Inflammatory macrophage treated with lipopolysaccharide for 1 hour (primary cell): ENCODE measurements at regions not wholly inside any gene's neighbourhood (a gene's known extent, or its start where the extent isn't known, plus 50 kb on each side); places are given as distances from the start of the nearest gene placed in this dataset.

Experiments
- DNase-seq, 2 donors: peaks; one replicate each; pipeline ENCODE4 v3.0.0-alpha.2; 2020 to 2022

- no peak for DNase-seq
Measured at GRCh38 chr6:147826698-147827097, 318.2 kb downstream of the SAMD5 start.

GRCh38 chr6:147829418-147829817, 320.9 kb downstream of the SAMD5 start:
- DNase-seq, result no peak

- DNase-seq, result no peak
Measured at GRCh38 chr6:147829835-147830234, 321.3 kb downstream of the SAMD5 start.

GRCh38 chr6:147831356-147831755, 322.9 kb downstream of the SAMD5 start:
- no peak for DNase-seq

GRCh38 chr6:147833607-147834006, 325.1 kb downstream of the SAMD5 start:
- DNase-seq, result no peak

GRCh38 chr6:147834084-147834776, 325.7 kb downstream of the SAMD5 start:
- no peak for DNase-seq

GRCh38 chr6:147837540-147837939, 329.1 kb downstream of the SAMD5 start:
- DNase-seq, result no peak

GRCh38 chr6:147839708-147840610, 331.5 kb downstream of the SAMD5 start:
- DNase-seq, result no peak

- DNase-seq, result no peak
Measured at GRCh38 chr6:147841547-147842148, 333.2 kb downstream of the SAMD5 start.

- DNase-seq, result no peak
Measured at GRCh38 chr6:147849401-147850330, 341.2 kb downstream of the SAMD5 start.

- DNase-seq, result no peak
Measured at GRCh38 chr6:147852772-147853171, 344.3 kb downstream of the SAMD5 start.

GRCh38 chr6:147853574-147853973, 345.1 kb downstream of the SAMD5 start:
- no peak for DNase-seq

GRCh38 chr6:147855803-147856482, 347.5 kb downstream of the SAMD5 start:
- no peak for DNase-seq

GRCh38 chr6:147856687-147857086, 348.2 kb downstream of the SAMD5 start:
- no peak for DNase-seq

- DNase-seq, result no peak
Measured at GRCh38 chr6:147858421-147858820, 349.9 kb downstream of the SAMD5 start.

GRCh38 chr6:147859071-147859470, 350.6 kb downstream of the SAMD5 start:
- DNase-seq, result no peak

- no peak for DNase-seq
Measured at GRCh38 chr6:147861696-147862095, 353.2 kb downstream of the SAMD5 start.

GRCh38 chr6:147867433-147868226, 359.1 kb downstream of the SAMD5 start:
- DNase-seq, result no peak

- no peak for DNase-seq
Measured at GRCh38 chr6:147868427-147869190, 360.1 kb downstream of the SAMD5 start.

GRCh38 chr6:147869201-147869600, 360.7 kb downstream of the SAMD5 start:
- DNase-seq, result no peak
